CD4-positive, alpha-beta T cell (primary cell): ENCODE measurements at regions not wholly inside any gene's neighbourhood (a gene's known extent, or its start where the extent isn't known, plus 50 kb on each side); places are given as distances from the start of the nearest gene placed in this dataset.

ENCODE experiments used
- ATAC-seq: fragments of 200-7000 bp; cut with Tn5 transposase; one replicate; pipeline ENCODE4 v1.10.0; 2022; ENCODE audit warnings: mild to moderate bottlenecking; ENCODE audit not compliant: poor library complexity
- CTCF ChIA-PET: fragments of 350-600 bp; sonication (Branson Sonifier 250); formaldehyde crosslinking; loops from one replicate; lab custom pipeline; 2021; ENCODE audit warnings: antibody characterized with exemption, inconsistent platforms; lab: Charles Lee
- POLR2A ChIA-PET: fragments of 350-600 bp; sonication (Branson Sonifier 250); formaldehyde crosslinking; loops from one replicate; lab custom pipeline; 2021; ENCODE audit warnings: antibody characterized with exemption, inconsistent platforms; lab: Charles Lee
- DNase-seq, 14 experiments: peaks; one replicate each; pipeline ENCODE4 v3.0.0-alpha.2; 2013 to 2020; ENCODE audit warnings: mixed read lengths in 2 of 14
- H3K27ac ChIP-seq, 2 donors: one replicate each; pipeline versions ENCODE4 v1.5.1 to v1.7.0; 2013; ENCODE audit warnings: low read length in 2 of 2, low read depth in 1 of 2, mild to moderate bottlenecking in 1 of 2
- H3K27me3 ChIP-seq, 2 experiments: 1 replicate in 1 of 2; 2 replicates in 1 of 2; pipeline versions ENCODE4 v1.6.1 to v1.7.0; 2013; ENCODE audit warnings: low read length in 2 of 2, control low read depth in 1 of 2, mild to moderate bottlenecking in 1 of 2, moderate library complexity in 1 of 2; ENCODE audit not compliant: insufficient read depth in 2 of 2, control insufficient read depth in 1 of 2
- H3K36me3 ChIP-seq: one replicate; pipeline ENCODE4 v1.6.1; 2013; ENCODE audit warnings: low read length, control low read depth; ENCODE audit not compliant: insufficient read depth
- H3K4me1 ChIP-seq: one replicate; pipeline ENCODE4 v1.6.1; 2013; ENCODE audit warnings: low read length, control low read depth; ENCODE audit not compliant: insufficient read depth
- H3K4me3 ChIP-seq: one replicate; pipeline ENCODE4 v1.5.1; 2013; ENCODE audit warnings: mild to moderate bottlenecking, low read length, moderate library complexity
- H3K9me3 ChIP-seq, 2 experiments: 1 replicate in 1 of 2; 2 replicates in 1 of 2; pipeline versions ENCODE4 v1.6.1 to v1.7.0; 2013; ENCODE audit warnings: low read length in 2 of 2, mild to moderate bottlenecking in 2 of 2, control low read depth in 1 of 2, moderate library complexity in 1 of 2; ENCODE audit not compliant: control insufficient read depth in 1 of 2, insufficient read depth in 1 of 2
- H3K27ac Mint-ChIP-seq: one replicate; pipeline ENCODE4 v1.8.0; 2020; ENCODE audit warnings: mixed read lengths
- H3K27me3 Mint-ChIP-seq: one replicate; pipeline ENCODE4 v1.8.0; 2021; ENCODE audit warnings: mixed read lengths
- H3K36me3 Mint-ChIP-seq: one replicate; pipeline ENCODE4 v1.8.0; 2021; ENCODE audit warnings: low read depth, mixed read lengths
- H3K4me1 Mint-ChIP-seq: one replicate; pipeline ENCODE4 v1.8.0; 2021; ENCODE audit warnings: low read depth, mixed read lengths
- H3K4me3 Mint-ChIP-seq: one replicate; pipeline ENCODE4 v1.8.0; 2020; ENCODE audit warnings: mild to moderate bottlenecking, mixed read lengths
- H3K9me3 Mint-ChIP-seq: one replicate; pipeline ENCODE4 v1.8.0; 2020; ENCODE audit warnings: mixed read lengths
- CTCF ChIP-seq: fragments of 200-600 bp; IDR thresholded peaks from one replicate; pipeline ENCODE4 v1.8.0; 2022; ENCODE audit warnings: antibody characterized with exemption, mild to moderate bottlenecking
- intact Hi-C, 2 experiments: fragments of 100-400 bp; cut with DNase I in 1 of 2; cut with micrococcal nuclease in 1 of 2; formaldehyde crosslinking; loops; one replicate each; pipeline versions ENCODE4 v1.15.1 to v1.9.0; 2023 to 2025; cut with DNase I, micrococcal nuclease

GRCh38 chr18:66833646-66834045 lies 229.8 kb upstream of the CDH19 start:
- no peak for TF ChIP-seq CTCF
- Mint-ChIP-seq H3K27me3 (no peaks in the 10 kb centered on the region), H3K4me3 (no peak overlapping the region), H3K36me3 (no peaks in the 10 kb centered on the region), H3K4me1 (no peaks in the 10 kb centered on the region), H3K27ac (no peak overlapping the region), H3K9me3 (peaks cover 3% of the 10 kb centered on the region)
- intact Hi-C loops = no loop called here
- H3K36me3 ChIP-seq = no peaks in the 10 kb centered on the region
- no peaks in the 10 kb centered on the region for H3K27me3 ChIP-seq
- H3K9me3 ChIP-seq = peaks cover 0 to under 1% of the 10 kb centered on the region in 2 experiments
- H3K4me3 ChIP-seq = no peak overlapping the region
- H3K27ac ChIP-seq = no peak overlapping the region
- ATAC-seq (no peak), DNase-seq (no peak)
- ChIA-PET POLR2A (no interaction called here), CTCF (no interaction called here)
- no peaks in the 10 kb centered on the region for H3K4me1 ChIP-seq

GRCh38 chr18:66826211-66826610 lies 222.3 kb upstream of the CDH19 start:
- ChIA-PET CTCF (no interaction called here), POLR2A (no interaction called here)
- no peak overlapping the region for H3K27ac ChIP-seq
- no peak for DNase-seq
- no peaks in the 10 kb centered on the region for H3K4me1 ChIP-seq
- peaks cover 5% of the 10 kb centered on the region for H3K9me3 Mint-ChIP-seq
- no peak overlapping the region for H3K4me3 Mint-ChIP-seq
- intact Hi-C loops = no loop called here
- no peak overlapping the region for H3K27ac Mint-ChIP-seq
- H3K27me3 ChIP-seq = no peaks in the 10 kb centered on the region
- no peak overlapping the region for H3K4me3 ChIP-seq
- H3K36me3 Mint-ChIP-seq = no peaks in the 10 kb centered on the region
- no peak for ATAC-seq
- no peaks in the 10 kb centered on the region for H3K27me3 Mint-ChIP-seq
- H3K9me3 ChIP-seq = no peaks in the 10 kb centered on the region
- H3K36me3 ChIP-seq = no peaks in the 10 kb centered on the region
- H3K4me1 Mint-ChIP-seq = no peaks in the 10 kb centered on the region
- no peak for TF ChIP-seq CTCF

- ChIA-PET CTCF (no interaction called here), POLR2A (no interaction called here)
- H3K4me1 Mint-ChIP-seq = no peaks in the 10 kb centered on the region
- DNase-seq (no peak), ATAC-seq (no peak)
- H3K9me3 Mint-ChIP-seq = peaks cover 3% of the 10 kb centered on the region
- no peaks in the 10 kb centered on the region for H3K27me3 Mint-ChIP-seq
- no peaks in the 10 kb centered on the region for H3K36me3 Mint-ChIP-seq
- no peaks in the 10 kb centered on the region for H3K36me3 ChIP-seq
- TF ChIP-seq CTCF = no peak
- H3K4me1 ChIP-seq = no peaks in the 10 kb centered on the region
- no peaks in the 10 kb centered on the region for H3K9me3 ChIP-seq
- H3K27me3 ChIP-seq = no peaks in the 10 kb centered on the region
- no peak overlapping the region for H3K27ac Mint-ChIP-seq
- no peak overlapping the region for H3K4me3 Mint-ChIP-seq
- intact Hi-C loops = no loop called here
- H3K4me3 ChIP-seq = no peak overlapping the region
- H3K27ac ChIP-seq = no peak overlapping the region
Measured at GRCh38 chr18:66825347-66825746, 221.5 kb upstream of the CDH19 start.
